GM12891 (cell line): ENCODE measurements at regions not wholly inside any gene's neighbourhood (a gene's known extent, or its start where the extent isn't known, plus 50 kb on each side); places are given as distances from the start of the nearest gene placed in this dataset.

Experiments used
- POLR2A ChIP-seq: IDR thresholded peaks from 2 replicates; pipeline ENCODE4 v1.6.1; 2011; ENCODE audit warnings: low read depth, low read length, control low read depth
- POLR2AphosphoS5 ChIP-seq: IDR thresholded peaks from 2 replicates; pipeline ENCODE4 v1.6.1; 2011; ENCODE audit warnings: low read depth, low read length, control low read depth
- POU2F2 ChIP-seq: IDR thresholded peaks from 2 replicates; pipeline ENCODE4 v1.6.1; 2011; ENCODE audit warnings: low read depth, mild to moderate bottlenecking, control low read depth, low read length, moderate library complexity

GRCh38 chrY:21440536-21440935 is 70.6 kb upstream of the RBMY1B start:
- TF ChIP-seq POLR2A (no peak), POU2F2 (no peak), POLR2AphosphoS5 (no peak)
